Upper lobe of right lung (tissue), 1 donor: ENCODE measurements at regions not wholly inside any gene's neighbourhood (a gene's known extent, or its start where the extent isn't known, plus 50 kb on each side); places are given as distances from the start of the nearest gene placed in this dataset.

ENCODE experiments used
- ATAC-seq: fragments of 200-7000 bp; cut with Tn5 transposase; one replicate; pipeline ENCODE4 v1.9.1; 2020; ENCODE audit warnings: mild to moderate bottlenecking, moderate library complexity
- DNase-seq: peaks from one replicate; pipeline ENCODE4 v3.0.0-alpha.2; 2020
- H3K27ac ChIP-seq: fragments of 200-600 bp; one replicate; pipeline ENCODE4 v1.8.0; 2022
- H3K27me3 ChIP-seq: fragments of 200-600 bp; one replicate; pipeline ENCODE4 v1.8.0; 2022; ENCODE audit warnings: mild to moderate bottlenecking
- H3K36me3 ChIP-seq: fragments of 200-600 bp; one replicate; pipeline ENCODE4 v1.8.0; 2022
- H3K4me1 ChIP-seq: fragments of 200-600 bp; one replicate; pipeline ENCODE4 v1.8.0; 2022
- H3K4me3 ChIP-seq: fragments of 200-600 bp; one replicate; pipeline ENCODE4 v1.8.0; 2022; ENCODE audit warnings: mild to moderate bottlenecking
- H3K9me3 ChIP-seq: fragments of 200-600 bp; one replicate; pipeline ENCODE4 v1.8.0; 2022
- CTCF ChIP-seq: fragments of 200-600 bp; IDR thresholded peaks from one replicate; pipeline ENCODE4 v1.8.0; 2022; ENCODE audit warnings: antibody characterized with exemption
- intact Hi-C: fragments of 100-400 bp; cut with DNase I; formaldehyde crosslinking; loops from one replicate; pipeline ENCODE4 v1.11.0; 2022
- donor health status: DM: no; HTN: yes; CAD: no; lungs with severe emphysema.

GRCh38 chr4:149144060-149144459 lies 671.6 kb downstream of the IQCM start:
- H3K4me3 ChIP-seq, result no peak overlapping the region
- TF ChIP-seq CTCF, result no peak
- no peaks in the 10 kb centered on the region for H3K36me3 ChIP-seq
- H3K27me3 ChIP-seq, result no peaks in the 10 kb centered on the region
- H3K4me1 ChIP-seq, result no peaks in the 10 kb centered on the region
- ATAC-seq, result no peak
- no peaks in the 10 kb centered on the region for H3K9me3 ChIP-seq
- no peak overlapping the region for H3K27ac ChIP-seq
- DNase-seq, result no peak
- intact Hi-C loops, result no loop called here

- no peak overlapping the region for H3K4me3 ChIP-seq
- no peaks in the 10 kb centered on the region for H3K4me1 ChIP-seq
- TF ChIP-seq CTCF, result no peak
- intact Hi-C loops, result no loop called here
- no peaks in the 10 kb centered on the region for H3K27me3 ChIP-seq
- no peak overlapping the region for H3K27ac ChIP-seq
- H3K36me3 ChIP-seq, result no peaks in the 10 kb centered on the region
- H3K9me3 ChIP-seq, result no peaks in the 10 kb centered on the region
- ATAC-seq, result no peak
- no peak for DNase-seq
These were observed 674.3 kb downstream of the IQCM start for GRCh38 chr4:149141391-149141790.

- Histone ChIP-seq H3K4me1 (no peaks in the 10 kb centered on the region), H3K27me3 (no peaks in the 10 kb centered on the region), H3K27ac (no peak overlapping the region), H3K4me3 (no peak overlapping the region), H3K9me3 (no peaks in the 10 kb centered on the region), H3K36me3 (no peaks in the 10 kb centered on the region)
- intact Hi-C loops, result no loop called here
- ATAC-seq (no peak), DNase-seq (no peak)
- TF ChIP-seq CTCF, result no peak
These were observed 674.8 kb downstream of the IQCM start for GRCh38 chr4:149140841-149141240.

GRCh38 chr4:149136951-149137620 lies 678.6 kb downstream of the IQCM start:
- intact Hi-C loops, result no loop called here
- H3K27ac ChIP-seq, result no peak overlapping the region
- ATAC-seq, result no peak
- no peak for TF ChIP-seq CTCF
- no peaks in the 10 kb centered on the region for H3K36me3 ChIP-seq
- H3K4me3 ChIP-seq, result no peak overlapping the region
- no peak for DNase-seq
- no peaks in the 10 kb centered on the region for H3K9me3 ChIP-seq
- no peaks in the 10 kb centered on the region for H3K4me1 ChIP-seq
- no peaks in the 10 kb centered on the region for H3K27me3 ChIP-seq

GRCh38 chr4:149135062-149135461 lies 680.6 kb downstream of the IQCM start:
- DNase-seq (no peak), ATAC-seq (no peak)
- Histone ChIP-seq H3K9me3 (no peaks in the 10 kb centered on the region), H3K27me3 (no peaks in the 10 kb centered on the region), H3K27ac (no peak overlapping the region), H3K4me3 (no peak overlapping the region), H3K36me3 (no peaks in the 10 kb centered on the region), H3K4me1 (no peaks in the 10 kb centered on the region)
- TF ChIP-seq CTCF, result no peak
- intact Hi-C loops, result no loop called here

- no peak overlapping the region for H3K27ac ChIP-seq
- no peaks in the 10 kb centered on the region for H3K27me3 ChIP-seq
- H3K36me3 ChIP-seq, result no peaks in the 10 kb centered on the region
- intact Hi-C loops, result no loop called here
- DNase-seq, result no peak
- TF ChIP-seq CTCF, result no peak
- no peak overlapping the region for H3K4me3 ChIP-seq
- no peaks in the 10 kb centered on the region for H3K9me3 ChIP-seq
- ATAC-seq, result no peak
- no peaks in the 10 kb centered on the region for H3K4me1 ChIP-seq
These were observed 678.8 kb upstream of the NR3C2 start for GRCh38 chr4:149121023-149121404.
